Glomerular visceral epithelial cell (primary cell): ENCODE measurements at regions not wholly inside any gene's neighbourhood (a gene's known extent, or its start where the extent isn't known, plus 50 kb on each side); places are given as distances from the start of the nearest gene placed in this dataset.
A peak's percentile ranks its signal among the peaks of the same experiment; 100 is the strongest.
"Not testable (repeated sequence)": the region's sequence is repeated elsewhere in the genome, so short reads cannot be mapped to it uniquely, and the experiment has no call there.

Experiments
- DNase-seq: peaks from one replicate; pipeline ENCODE4 v3.0.0-alpha.2; 2016; ENCODE audit errors: extremely low spot score

DNA sequence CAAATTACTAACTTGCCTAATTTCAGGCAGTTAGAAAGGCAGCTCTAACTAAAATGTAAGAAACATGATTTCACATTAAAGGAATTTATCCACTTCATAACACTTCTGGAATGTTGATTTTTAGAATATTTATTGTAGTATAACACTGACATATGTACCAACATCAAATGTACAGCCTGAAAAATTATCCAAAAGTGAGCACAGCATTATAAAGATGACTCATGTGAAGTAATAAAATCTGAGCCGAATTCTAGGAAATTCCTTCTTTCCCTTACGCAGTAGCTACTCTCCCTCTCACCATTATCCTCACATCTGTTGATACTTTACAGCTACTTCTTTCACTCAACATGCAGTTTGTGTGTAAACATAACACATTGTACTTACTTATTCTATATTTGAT, 610.6 kb downstream of the ZWINT start:
- DNase-seq, result peak; percentile 51

DNA sequence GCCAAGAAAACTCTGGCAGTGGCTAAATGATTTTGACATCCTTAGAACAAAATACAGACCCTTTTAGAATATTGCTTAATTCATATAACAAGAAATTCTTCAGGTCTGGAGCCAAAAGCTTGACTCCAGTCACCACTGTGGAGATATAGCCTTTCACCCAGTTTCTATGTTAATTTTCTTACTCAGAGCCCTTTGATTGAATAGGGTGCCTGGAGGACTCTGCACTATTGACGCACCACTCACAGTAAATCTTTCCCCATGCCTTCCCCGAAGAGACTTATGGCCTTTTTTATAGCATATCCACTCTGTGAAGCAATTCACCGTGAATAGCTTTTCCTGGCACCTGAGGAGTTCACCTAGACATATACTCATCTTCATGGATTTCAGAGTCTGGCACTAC, 613.8 kb downstream of the ZWINT start:
- no peak for DNase-seq

DNA sequence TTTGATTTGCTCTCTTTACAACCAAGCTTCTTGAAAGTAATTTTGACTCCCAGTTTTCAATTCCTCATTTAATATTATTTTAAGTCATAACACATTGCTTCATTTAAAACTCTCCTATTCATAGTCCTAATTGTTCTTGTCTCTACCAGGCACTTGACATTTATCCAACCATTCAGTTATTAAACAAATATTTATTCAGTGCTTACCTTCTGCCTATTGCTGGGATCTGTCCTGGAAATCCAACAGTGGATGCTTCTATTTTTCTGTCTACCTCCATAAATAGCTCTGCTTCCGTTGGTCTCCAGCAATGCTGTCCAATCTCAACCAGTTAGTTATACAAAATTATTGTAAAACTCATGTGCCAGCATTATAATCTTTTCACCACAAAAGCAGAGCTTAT, 615.1 kb downstream of the ZWINT start:
- DNase-seq, result no peak

DNA sequence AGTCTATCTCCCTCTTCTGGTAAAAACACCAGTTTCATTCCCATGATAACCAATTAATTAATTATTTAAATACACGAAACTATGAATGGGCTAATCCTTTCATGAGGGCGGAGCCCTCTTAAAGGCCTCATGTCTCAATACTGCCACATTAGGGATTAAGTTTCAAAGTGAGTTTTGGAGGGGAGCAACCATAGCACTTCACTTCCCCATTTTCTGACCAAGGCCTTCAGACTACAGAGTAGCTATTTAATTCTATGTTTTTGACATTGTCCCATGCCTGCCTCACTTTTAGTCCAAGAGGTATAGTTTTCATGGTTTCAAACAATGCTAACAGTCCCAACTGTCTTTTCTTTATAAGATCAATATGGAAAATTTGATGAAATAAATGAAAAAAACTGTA, 618.6 kb downstream of the ZWINT start:
- no peak for DNase-seq

DNA sequence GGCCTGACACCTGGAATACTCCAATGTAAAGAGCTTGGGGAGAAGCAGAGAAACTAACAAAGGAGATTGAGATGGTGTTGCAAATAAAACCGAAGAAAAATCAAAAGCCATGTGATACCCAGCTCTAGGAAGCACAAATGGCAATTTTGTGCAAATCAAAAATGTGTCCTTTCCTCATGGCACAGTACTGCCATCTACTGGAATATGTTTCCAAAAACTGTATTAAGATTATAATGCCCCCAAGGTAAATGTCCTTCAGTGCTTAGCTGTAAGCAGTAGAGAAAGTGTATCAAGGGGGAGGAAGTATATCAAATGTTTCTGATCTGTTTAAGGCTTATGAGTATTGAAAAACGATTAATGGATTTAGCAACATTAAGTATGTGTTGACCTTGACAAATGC, 620.3 kb downstream of the ZWINT start:
- peak; percentile 9 for DNase-seq

DNA sequence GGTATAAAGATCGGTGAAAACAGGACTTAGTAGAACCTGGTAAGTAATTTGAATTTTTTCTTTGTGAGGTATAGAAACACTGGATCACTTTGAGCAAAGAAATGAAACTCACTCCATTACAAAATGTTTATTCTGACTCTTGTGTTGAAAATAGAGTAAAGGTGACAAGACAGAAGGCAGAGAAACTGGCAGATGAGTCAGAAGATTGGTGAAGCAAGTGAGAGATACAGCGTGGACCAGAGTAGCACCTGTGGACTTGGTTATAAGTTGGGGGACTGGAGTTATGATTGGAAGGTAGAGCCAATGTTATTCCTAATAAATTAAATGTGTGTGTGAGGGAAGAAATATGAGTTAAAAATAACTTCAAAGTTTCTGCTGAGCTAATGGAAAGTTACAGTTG, 620.9 kb downstream of the ZWINT start:
- no peak for DNase-seq

DNA sequence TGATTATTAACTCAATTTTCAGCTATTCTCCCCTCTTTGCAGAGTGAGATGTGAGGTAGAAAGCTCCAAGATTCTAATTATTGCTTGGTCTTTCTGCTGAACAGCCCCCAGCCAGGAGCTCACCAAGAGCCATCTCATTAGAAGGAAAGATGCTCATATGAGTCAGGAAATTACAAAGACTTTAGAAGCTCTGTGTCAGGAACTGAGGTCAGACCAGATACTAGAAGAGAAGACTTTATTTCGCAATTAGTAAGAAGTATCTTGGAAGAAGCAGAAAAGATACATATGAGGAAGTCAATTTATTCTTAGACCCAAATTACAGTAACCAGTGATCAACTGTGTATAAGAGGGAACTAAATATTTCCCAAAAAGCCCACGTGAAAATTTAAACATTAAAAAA, 626.9 kb downstream of the ZWINT start:
- DNase-seq, result no peak

DNA sequence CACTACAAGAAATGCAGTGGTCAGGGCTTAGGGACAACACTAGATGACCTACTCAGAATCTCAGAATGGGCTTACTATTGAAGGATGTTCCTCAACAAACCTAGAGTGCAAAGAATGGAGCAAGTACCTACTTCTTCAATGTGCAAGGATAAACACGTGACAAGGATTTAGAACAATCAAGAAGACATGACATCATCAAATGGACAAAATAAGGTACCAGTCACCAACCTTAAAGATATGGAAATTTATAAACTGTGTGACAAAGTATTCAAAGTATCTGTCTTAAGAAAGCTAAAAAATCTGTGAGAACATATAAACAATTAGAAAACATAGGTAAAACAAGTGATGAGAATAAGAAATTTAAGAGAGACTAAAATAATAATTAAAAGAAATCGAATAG, 656.1 kb downstream of the ZWINT start:
- no peak for DNase-seq

DNA sequence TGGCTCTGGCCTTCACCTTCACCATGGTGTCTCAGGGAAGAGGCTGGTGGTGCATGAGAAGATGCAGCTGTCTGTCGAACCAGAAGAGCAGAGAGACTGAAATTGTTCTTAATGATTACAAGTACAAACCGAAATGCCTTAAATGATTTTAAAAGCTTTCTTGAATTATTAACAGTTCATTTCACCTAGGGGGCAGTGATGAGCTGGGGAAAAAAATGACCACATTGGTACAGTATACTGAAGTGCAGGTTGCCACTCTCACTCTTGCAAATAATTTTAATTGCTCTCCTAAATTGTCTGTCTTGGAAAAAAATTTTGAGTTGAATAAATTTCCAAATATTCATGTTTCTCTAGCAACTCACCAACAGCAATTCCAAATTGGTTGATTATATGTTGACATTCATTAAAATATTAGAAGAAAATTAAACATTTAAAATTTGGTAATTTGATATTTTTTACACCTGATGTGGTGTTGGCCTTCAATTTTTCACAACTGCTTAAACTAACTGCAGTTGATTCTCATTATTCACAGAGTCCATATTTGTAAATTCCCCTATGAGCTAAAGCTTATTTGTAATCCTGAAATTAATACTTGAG, 692.6 kb downstream of the ZWINT start:
- peak; percentile 2 for DNase-seq

DNA sequence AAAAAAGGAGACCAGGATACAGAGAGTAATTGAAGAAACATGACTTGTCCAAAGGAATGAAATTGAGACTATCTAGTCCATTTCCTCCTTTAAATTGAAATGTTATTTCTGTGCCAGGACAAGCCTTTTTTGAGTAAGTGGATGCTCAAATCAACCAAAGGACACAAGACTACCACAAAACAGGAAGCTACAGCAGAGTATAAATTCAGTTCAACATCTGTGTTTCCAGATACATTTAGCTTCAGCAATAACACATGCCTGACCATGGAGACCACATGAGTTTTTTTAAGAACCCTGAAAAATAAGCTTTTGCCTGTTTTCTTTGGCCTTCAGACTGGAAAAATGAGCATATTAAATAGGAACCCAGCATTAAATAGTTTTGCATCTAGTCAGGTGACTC, 707.5 kb downstream of the ZWINT start:
- DNase-seq, result no peak

DNA sequence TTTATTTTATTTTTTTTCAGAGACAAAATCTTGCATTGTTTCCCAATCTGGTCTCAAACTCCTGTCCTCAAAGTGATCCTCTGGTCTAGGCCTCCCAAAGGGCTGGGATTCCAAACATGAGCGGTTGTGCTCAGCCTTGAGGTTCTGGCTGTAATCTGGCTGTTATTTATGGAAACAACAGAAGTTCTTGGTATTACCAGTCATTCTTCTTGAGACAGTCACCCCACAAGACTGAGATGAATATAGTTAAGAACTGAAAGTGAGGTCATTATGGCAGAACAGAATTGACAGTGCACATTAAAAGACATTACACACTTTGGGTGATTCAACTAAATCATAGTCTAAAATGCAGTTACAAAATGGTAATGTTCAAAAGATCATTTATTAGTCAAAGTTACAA, 719.5 kb downstream of the ZWINT start:
- no peak for DNase-seq

DNA sequence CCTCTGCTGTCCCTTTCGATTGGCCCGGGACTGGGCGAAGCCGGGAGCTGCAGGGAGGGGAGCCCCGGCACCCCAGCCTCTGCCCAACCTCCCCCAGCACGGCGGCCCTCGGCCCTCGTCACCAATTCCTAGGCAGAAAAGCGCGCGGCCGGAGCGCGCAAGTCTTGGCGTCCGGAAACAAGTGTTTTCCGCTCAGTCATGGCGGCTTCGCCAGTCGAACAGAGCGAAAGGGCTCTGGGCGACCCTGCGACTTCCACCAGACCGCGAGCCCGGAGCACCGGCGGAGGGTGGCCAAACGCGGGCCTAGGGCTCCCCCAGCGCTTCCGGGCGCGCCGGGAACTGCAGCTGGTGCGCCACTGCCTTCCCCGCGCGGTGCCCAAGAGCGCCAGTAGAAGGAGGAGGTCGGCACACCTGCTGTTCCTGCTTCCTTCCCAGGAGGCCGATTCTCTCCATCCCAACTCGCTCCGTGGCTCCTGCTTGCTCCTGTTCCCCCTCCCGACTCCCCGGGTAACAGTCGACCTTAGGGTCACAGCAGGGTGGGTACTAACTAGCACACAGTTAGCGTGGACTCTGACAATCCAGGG, 729.9 kb downstream of the ZWINT start:
- DNase-seq, result peak; percentile 86

DNA sequence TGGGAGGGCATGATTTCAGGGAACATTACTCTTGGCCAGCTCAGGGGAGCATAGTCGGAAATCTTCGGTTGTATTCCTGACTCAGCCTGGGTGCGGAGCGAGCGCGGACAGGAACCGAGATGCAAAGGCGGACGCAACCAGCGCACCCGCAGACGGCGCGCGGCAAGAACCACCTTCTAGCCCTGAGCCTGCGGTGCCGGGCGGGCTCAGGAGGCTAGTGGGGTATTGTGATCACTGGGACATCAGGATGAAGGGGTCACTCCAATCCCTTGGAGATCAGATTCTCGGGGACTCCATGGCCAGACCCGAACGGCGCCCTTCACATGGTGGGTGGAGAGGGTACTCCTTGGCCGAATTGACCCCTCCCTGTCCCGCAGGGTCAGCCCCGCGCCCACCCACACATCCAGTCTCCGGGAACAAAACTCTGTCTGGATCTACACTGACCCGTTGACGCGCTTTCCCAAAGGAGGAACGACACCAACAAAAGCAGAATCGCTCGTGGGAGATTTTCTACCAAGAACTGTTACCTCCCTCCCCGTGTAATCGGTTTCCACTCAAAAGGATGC, 730.5 kb downstream of the ZWINT start:
- DNase-seq, result peak; percentile 47

DNA sequence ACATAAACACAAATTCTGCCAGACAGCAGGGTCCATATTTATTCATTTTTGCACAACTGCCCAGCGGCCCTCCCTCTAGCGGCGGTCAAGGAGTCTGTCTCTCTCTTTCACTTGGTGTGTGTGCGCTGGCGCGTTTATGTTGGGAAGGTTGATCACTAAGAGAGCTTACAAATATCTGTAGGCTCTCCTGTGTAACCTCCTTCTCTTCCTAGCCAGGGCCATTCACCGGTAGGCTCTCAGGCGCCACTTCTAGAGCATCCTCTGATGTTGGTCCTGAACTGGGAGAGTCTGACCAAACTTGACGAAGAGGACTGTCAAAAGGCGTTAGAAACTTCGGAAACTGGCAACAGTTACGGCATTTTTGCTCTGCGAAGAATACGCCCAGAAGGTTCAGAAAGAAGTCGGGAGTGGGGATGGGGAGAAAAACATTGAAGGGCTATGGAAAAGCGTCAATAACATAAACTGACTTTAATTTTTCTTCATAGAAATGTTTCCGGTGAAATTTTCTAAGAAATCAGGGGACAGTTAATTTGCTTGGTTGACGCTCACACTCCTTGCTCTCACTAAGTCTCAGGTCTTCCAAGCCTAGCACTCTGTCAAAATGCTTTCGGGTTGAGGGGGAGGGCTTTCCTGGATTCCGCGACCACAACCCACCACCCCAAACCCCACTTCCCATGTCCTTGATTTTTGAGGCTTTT, 731.1 kb downstream of the ZWINT start:
- peak; percentile 81 for DNase-seq

DNA sequence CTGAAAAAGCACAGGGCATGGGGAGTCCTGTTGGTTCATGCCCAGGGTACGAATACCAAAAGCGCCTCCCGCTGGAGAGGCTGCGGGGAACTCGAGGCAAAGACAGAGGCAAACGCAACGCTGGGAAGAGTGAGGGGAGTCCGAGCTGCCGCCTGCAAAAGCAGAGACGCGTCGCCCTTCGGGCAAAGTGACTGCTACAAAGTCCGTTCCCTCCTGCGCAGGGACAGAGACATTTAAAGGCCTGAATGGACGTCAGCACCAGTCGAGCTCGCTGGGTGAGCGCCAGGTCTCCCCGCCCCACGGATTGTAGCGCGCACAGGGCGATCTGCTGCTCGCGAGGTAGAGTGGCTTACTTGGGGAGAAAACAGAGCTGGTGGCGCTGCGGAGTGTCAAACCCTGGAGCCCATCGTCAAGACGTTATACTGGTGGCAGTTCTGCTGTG, 732.8 kb downstream of the ZWINT start:
- DNase-seq, result peak; percentile 33

DNA sequence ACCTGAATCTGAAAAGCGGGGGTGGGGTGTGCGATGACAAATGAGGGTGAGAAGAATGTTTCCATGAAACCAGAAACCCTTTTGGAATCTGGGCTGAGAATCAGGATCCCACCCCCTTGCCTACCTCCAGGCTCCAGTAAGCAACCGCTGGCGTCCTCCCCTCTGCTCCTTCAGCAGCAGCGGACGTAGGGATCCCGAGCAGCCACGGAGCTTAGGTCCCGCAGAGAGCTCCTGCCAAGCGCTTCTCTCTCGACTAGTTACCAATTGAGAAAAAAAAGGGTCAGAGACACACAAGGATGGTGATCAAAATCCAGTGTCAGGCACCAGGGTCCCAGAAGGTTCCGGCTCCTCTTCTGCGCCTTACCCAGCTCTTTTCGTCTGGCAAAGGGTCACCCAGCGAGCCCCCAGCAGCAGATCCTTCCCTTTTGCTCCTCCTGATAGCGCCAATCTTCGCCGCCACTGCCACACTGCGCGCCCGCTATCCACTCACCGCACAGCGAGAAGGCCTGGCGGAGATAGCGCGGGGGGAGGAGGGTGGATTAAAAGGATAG, 733.5 kb downstream of the ZWINT start:
- DNase-seq, result peak; percentile 1

DNA sequence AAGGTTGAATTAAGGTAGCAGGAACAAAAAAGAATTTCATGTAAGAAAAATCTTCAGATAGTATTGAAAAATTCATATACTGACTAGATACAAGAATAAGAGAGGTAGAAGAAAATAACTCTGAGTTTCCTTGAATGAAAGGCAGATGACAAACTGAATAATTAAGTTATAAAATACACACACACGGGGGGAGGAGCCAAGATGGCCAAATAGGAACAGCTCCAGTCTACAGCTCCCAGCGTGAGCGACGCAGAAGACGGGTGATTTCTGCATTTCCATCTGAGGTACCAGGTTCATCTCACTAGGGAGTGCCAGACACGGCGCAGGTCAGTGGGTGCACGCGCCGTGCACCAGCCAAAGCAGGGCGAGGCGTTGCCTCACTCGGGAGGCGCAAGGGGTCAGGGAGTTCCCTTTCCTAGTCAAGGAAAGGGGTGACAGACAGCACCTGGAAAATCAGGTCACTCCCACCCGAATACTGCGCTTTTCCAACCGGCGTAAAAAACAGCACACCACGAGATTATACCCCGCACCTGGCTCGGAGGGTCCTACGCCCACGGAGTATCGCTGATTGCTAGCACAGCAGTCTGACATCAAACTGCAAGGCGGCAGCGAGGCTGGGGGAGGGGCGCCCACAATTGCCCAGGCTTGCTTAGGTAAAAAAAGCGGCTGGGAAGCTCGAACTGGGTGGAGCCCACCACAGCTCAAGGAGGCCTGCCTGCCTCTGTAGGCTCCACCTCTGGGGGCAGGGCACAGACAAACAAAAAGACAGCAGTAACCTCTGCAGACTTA, 759.2 kb downstream of the ZWINT start:
- DNase-seq, result peak; percentile 8

DNA sequence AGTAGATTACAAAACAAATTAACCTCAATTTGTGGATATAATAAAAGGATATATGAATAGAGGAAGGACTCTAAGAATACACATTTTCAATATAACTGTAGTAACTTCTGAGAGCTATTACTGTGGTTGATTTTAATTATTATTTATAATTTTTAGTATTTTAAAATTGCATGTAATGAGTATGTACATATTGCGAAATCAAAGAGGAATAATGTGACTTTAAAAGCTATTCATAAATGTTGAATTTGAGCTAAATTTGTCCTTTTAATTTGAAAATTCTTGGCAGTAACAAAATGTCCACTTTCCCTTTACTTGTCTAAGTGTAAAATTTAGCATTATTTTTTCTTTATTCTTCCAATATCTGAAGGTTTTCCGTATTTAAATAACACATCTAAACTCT, 750.6 kb upstream of the PCDH15 start:
- no peak for DNase-seq

DNA sequence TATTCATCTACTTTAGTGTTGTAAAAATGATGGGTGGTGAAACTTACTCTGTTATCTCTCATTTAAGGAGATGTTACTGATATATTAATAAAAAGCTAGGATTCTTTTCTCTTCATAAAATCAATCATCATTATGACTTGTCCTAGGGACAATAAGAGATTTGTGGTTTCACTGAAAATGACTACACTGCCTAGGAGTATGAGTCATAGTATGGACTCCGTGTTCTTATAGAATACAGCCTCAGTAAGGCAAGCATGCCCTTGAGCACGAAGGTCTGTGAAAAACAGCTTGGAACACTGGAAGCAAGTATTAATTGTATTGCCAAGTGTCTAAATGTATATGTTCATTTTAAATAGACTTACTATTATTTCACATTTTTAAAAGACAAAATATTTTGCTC, 749.2 kb upstream of the PCDH15 start:
- peak; percentile 63 for DNase-seq

DNA sequence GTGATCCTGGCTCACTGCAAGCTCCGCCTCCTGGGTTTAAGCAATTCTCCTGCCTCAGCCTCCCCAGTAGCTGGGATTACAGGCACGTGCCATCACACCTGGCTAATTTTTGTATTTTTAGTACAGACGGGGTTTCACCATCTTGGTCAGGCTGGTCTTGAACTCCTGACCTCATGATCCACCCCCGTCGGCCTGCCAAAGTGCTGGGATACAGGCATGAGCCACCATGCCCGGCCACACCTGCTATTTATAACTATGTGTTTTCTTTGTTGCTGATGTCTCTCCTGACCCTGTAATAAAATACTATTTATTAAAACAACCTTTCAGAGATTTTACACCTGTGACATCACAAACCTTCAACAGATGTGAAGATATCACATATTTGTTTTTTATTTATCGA, 736.5 kb upstream of the PCDH15 start:
- not testable (repeated sequence) for DNase-seq

DNA sequence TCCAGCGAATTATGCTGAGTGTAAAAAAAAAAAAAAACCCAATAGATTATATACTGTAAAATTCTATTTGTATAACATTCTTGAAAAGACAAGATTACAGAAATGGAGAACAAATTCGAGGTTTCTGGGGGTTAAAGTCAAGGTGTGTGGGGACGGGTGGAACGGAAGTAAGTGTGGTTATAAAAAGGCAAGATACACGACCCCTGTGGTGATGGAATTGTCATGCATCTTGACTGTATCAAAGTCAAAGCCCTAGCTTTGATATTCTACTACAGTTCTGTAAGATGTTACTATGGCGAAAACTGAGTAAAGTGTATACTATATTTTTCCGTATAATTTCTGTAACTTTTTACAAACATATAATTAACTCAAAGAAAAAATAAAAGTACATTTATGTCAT, 718.2 kb upstream of the PCDH15 start:
- no peak for DNase-seq

DNA sequence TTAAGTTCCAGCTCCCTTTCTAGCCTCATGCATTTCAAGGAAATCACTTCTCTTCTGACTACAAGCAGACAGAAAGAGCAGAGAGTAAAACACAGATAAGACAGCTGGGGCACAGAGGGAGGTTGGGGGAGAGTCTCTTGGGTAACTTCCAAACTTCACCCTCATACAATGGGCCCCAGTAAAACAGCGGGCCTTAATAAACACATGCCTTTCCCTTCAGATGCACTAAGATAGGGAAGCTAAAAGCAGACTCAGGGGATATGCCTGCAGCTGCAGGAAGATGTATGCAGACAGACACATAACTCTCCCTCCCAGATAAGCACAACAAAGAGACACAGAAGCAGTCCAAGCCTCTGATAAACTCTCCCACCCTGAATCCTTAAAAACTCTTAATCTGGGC, 717.4 kb upstream of the PCDH15 start:
- not testable (repeated sequence) for DNase-seq
